Loucy (cell line): ENCODE measurements at regions not wholly inside any gene's neighbourhood (a gene's known extent, or its start where the extent isn't known, plus 50 kb on each side); places are given as distances from the start of the nearest gene placed in this dataset.

Source experiments
- H2AFZ ChIP-seq: fragments of 200-600 bp; sonication (generic); 2 replicates; pipeline ENCODE4 v1.6.0; 2016; ENCODE audit warnings: antibody characterized with exemption, mild to moderate bottlenecking, low read length, moderate library complexity
- H3F3A ChIP-seq: fragments of 200-600 bp; 2 replicates; pipeline ENCODE4 v1.6.0; 2016; ENCODE audit warnings: antibody characterized with exemption, low read depth, mild to moderate bottlenecking
- H3K27me3 ChIP-seq: fragments of 200-600 bp; sonication (generic); 2 replicates; pipeline ENCODE4 v1.6.1; 2014; ENCODE audit warnings: low read length, mild to moderate bottlenecking; ENCODE audit not compliant: insufficient read depth, poor library complexity, severe bottlenecking
- H3K36me3 ChIP-seq: fragments of 200-600 bp; sonication (generic); 2 replicates; pipeline ENCODE4 v1.6.1; 2016; ENCODE audit warnings: low read length; ENCODE audit not compliant: insufficient read depth
- H3K4me1 ChIP-seq: fragments of 200-600 bp; sonication (generic); 2 replicates; pipeline ENCODE4 v1.5.1; 2014; ENCODE audit warnings: low read length, mild to moderate bottlenecking; ENCODE audit not compliant: insufficient read depth, poor library complexity, severe bottlenecking
- H3K4me2 ChIP-seq: fragments of 200-600 bp; sonication (generic); 2 replicates; pipeline ENCODE4 v1.6.0; 2014; ENCODE audit warnings: antibody characterized with exemption, low read length, low read depth, mild to moderate bottlenecking; ENCODE audit not compliant: poor library complexity, severe bottlenecking
- H3K4me3 ChIP-seq: fragments of 200-600 bp; sonication (generic); 2 replicates; pipeline ENCODE4 v1.5.1; 2014; ENCODE audit warnings: low read length, mild to moderate bottlenecking, mixed read lengths; ENCODE audit not compliant: poor library complexity, severe bottlenecking
- H3K79me2 ChIP-seq: fragments of 200-600 bp; sonication (generic); 2 replicates; pipeline ENCODE4 v1.6.1; 2014; ENCODE audit warnings: low read length; ENCODE audit not compliant: insufficient read depth
- H3K9ac ChIP-seq: fragments of 200-600 bp; sonication (generic); 2 replicates; pipeline ENCODE4 v1.6.0; 2014; ENCODE audit warnings: mild to moderate bottlenecking, low read depth, low read length, moderate library complexity; ENCODE audit not compliant: poor library complexity, severe bottlenecking
- H3K9me2 ChIP-seq: fragments of 200-600 bp; sonication (generic); replicated peaks from 2 replicates; pipeline ENCODE4 v1.6.1; 2016; ENCODE audit warnings: low read depth, low read length, mixed read lengths
- H3K9me3 ChIP-seq: fragments of 200-600 bp; sonication (generic); 2 replicates; pipeline ENCODE4 v1.6.1; 2014; ENCODE audit warnings: mild to moderate bottlenecking, antibody characterized with exemption, low read length, low read depth; ENCODE audit not compliant: insufficient read depth
- H4K20me1 ChIP-seq: fragments of 200-600 bp; sonication (generic); 2 replicates; pipeline ENCODE4 v1.6.0; 2014; ENCODE audit warnings: antibody characterized with exemption, low read length, mild to moderate bottlenecking; ENCODE audit not compliant: insufficient read depth, poor library complexity, severe bottlenecking
- CTCF ChIP-seq: fragments of 200-600 bp; sonication (generic); conservative IDR thresholded peaks from 2 replicates; pipeline ENCODE4 v1.5.1; 2014; ENCODE audit warnings: mild to moderate bottlenecking, antibody characterized with exemption, low read length
- EZH2phosphoT487 ChIP-seq: fragments of 200-600 bp; IDR thresholded peaks from 2 replicates; pipeline ENCODE4 v1.6.1; 2018; ENCODE audit warnings: antibody characterized with exemption, mild to moderate bottlenecking, moderate library complexity, borderline replicate concordance

- Histone ChIP-seq H3K27me3 (no peaks in the 10 kb centered on the region), H4K20me1 (no peaks in the 10 kb centered on the region), H3K4me2 (no peak overlapping the region), H3F3A (no peaks in the 10 kb centered on the region), H3K79me2 (no peaks in the 10 kb centered on the region), H2AFZ (no peak overlapping the region), H3K4me3 (no peak overlapping the region), H3K9me2 (no peaks in the 10 kb centered on the region), H3K9ac (no peak overlapping the region), H3K36me3 (no peaks in the 10 kb centered on the region), H3K4me1 (peaks cover 5% of the 10 kb centered on the region), H3K9me3 (no peaks in the 10 kb centered on the region)
- TF ChIP-seq CTCF = no peak
- no peak for TF ChIP-seq EZH2phosphoT487
Measured at GRCh38 chr9:89822996-89823395, 218.2 kb downstream of the GADD45G start.

GRCh38 chr9:89825669-89826068 is 220.9 kb downstream of the GADD45G start:
- H2AFZ ChIP-seq = no peak overlapping the region
- H3K4me1 ChIP-seq = peaks cover 8% of the 10 kb centered on the region
- no peaks in the 10 kb centered on the region for H3K27me3 ChIP-seq
- no peaks in the 10 kb centered on the region for H4K20me1 ChIP-seq
- no peak overlapping the region for H3K4me2 ChIP-seq
- no peak overlapping the region for H3K9ac ChIP-seq
- no peaks in the 10 kb centered on the region for H3F3A ChIP-seq
- H3K79me2 ChIP-seq = no peaks in the 10 kb centered on the region
- H3K9me2 ChIP-seq = no peaks in the 10 kb centered on the region
- TF ChIP-seq CTCF = no peak
- TF ChIP-seq EZH2phosphoT487 = no peak
- 0 out of 2 replicates have a peak, but pooled peaks cover 3% of the 10 kb centered on the region for H3K9me3 ChIP-seq
- no peak overlapping the region for H3K4me3 ChIP-seq
- H3K36me3 ChIP-seq = no peaks in the 10 kb centered on the region

- H3K4me1 ChIP-seq = peaks cover 8% of the 10 kb centered on the region
- H3K79me2 ChIP-seq = no peaks in the 10 kb centered on the region
- H3K27me3 ChIP-seq = no peaks in the 10 kb centered on the region
- no peak overlapping the region for H2AFZ ChIP-seq
- H3K36me3 ChIP-seq = no peaks in the 10 kb centered on the region
- H4K20me1 ChIP-seq = no peaks in the 10 kb centered on the region
- no peaks in the 10 kb centered on the region for H3K9me2 ChIP-seq
- no peak overlapping the region for H3K9ac ChIP-seq
- TF ChIP-seq CTCF (no peak), EZH2phosphoT487 (no peak)
- no peaks in the 10 kb centered on the region for H3F3A ChIP-seq
- no peak overlapping the region for H3K4me3 ChIP-seq
- H3K9me3 ChIP-seq = 0 out of 2 replicates have a peak, but pooled peaks cover 3% of the 10 kb centered on the region
- no peak overlapping the region for H3K4me2 ChIP-seq
Measured at GRCh38 chr9:89826186-89826585, 221.4 kb downstream of the GADD45G start.
